ENCODE measurements at regions not wholly inside any gene's neighbourhood (a gene's known extent, or its start where the extent isn't known, plus 50 kb on each side); places are given as distances from the start of the nearest gene placed in this dataset.
"Not testable (repeated sequence)": the region's sequence is repeated elsewhere in the genome, so short reads cannot be mapped to it uniquely, and the experiment has no call there.

DNA sequence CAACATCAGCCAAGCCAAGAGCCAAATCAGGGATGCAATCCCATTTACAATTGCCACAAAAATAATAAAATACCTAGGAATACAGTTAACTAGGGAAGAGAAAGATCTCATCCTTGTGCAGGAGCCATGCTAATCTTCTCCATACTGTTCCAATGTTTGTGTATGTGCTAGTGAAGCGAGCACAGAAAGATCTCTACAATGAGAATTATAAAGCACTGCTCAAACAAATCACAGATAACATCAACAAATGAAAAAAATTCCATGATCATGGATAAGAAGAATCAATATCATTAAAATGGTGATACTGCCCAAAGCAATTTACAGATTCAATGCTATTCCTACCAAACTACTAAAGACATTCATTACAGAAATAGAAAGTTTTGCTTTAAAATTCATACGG, 215.6 kb downstream of the FOXG1 start:
- Histone ChIP-seq H3K9me3 (no peaks in the 10 kb centered on the region), H3K4me3 (no peak overlapping the region), H3K36me3 (no peaks in the 10 kb centered on the region), H3K27me3 (no peaks in the 10 kb centered on the region), H3K4me1 (no peaks in the 10 kb centered on the region), H3K27ac (no peak overlapping the region)
- intact Hi-C loops (cut with DNase I): no loop called here
- no peak for DNase-seq (ENCODE audit: extremely low spot score in 2 of 2)
- TF ChIP-seq, protein P1, sequence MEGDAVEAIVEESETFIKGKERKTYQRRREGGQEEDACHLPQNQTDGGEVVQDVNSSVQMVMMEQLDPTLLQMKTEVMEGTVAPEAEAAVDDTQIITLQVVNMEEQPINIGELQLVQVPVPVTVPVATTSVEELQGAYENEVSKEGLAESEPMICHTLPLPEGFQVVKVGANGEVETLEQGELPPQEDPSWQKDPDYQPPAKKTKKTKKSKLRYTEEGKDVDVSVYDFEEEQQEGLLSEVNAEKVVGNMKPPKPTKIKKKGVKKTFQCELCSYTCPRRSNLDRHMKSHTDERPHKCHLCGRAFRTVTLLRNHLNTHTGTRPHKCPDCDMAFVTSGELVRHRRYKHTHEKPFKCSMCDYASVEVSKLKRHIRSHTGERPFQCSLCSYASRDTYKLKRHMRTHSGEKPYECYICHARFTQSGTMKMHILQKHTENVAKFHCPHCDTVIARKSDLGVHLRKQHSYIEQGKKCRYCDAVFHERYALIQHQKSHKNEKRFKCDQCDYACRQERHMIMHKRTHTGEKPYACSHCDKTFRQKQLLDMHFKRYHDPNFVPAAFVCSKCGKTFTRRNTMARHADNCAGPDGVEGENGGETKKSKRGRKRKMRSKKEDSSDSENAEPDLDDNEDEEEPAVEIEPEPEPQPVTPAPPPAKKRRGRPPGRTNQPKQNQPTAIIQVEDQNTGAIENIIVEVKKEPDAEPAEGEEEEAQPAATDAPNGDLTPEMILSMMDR (IDR thresholded peaks at IDR 0.05): no peak
- no peak for TF ChIP-seq POLR2A (IDR thresholded peaks at IDR 0.05)
- no peak for TF ChIP-seq POLR2AphosphoS5 (IDR thresholded peaks at IDR 0.05; ENCODE audit: insufficient read depth in 1 of 2, low read depth in 1 of 2)

DNA sequence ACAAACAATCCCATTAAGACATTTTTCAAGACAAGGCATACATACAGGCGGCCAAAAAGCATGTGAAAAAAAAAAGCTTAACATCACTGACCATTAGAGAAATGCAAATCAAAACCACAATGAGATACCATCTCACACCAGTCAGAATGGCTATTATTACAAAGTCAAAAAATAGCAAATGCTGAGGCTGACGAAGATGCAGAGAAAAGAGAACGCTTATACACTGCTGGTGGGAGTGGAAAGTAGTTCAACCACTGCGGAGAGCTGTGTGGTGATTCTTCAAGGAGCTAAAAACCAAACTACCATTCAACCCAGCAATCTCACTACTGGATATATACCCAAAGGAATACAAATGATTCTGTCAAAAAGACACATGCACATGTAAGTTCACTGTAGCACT, 216.7 kb downstream of the FOXG1 start:
- no peaks in the 10 kb centered on the region for H3K27me3 ChIP-seq
- no peak overlapping the region for H3K4me3 ChIP-seq
- H3K36me3 ChIP-seq: no peaks in the 10 kb centered on the region
- no peak for DNase-seq (ENCODE audit: extremely low spot score in 2 of 2)
- TF ChIP-seq, protein P1 (IDR thresholded peaks at IDR 0.05): no peak
- no peak for TF ChIP-seq POLR2A (IDR thresholded peaks at IDR 0.05)
- TF ChIP-seq POLR2AphosphoS5 (IDR thresholded peaks at IDR 0.05; ENCODE audit: insufficient read depth in 1 of 2, low read depth in 1 of 2): no peak
- intact Hi-C loops (cut with DNase I): no loop called here
- no peak overlapping the region for H3K27ac ChIP-seq
- H3K4me1 ChIP-seq: no peaks in the 10 kb centered on the region
- H3K9me3 ChIP-seq: no peaks in the 10 kb centered on the region

DNA sequence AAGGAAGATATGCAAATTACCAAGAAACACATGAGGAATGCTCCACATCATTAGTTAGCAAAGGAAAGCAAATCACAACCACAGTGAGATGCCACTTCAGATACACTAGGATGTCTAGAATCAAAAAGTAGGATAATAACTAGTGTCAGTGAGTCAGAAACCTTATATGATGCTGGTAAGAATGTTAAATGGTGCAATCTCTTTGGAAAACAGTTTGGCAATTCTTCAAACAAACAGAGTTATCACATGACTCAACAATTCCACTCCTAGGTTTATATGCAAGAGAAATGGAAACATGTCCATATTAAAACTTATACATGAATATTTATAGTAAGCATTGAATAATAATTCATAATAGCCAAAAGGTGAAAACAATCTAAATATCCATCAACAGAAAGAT, 220.9 kb downstream of the FOXG1 start:
- no peak overlapping the region for H3K27ac ChIP-seq
- TF ChIP-seq, protein P1 (IDR thresholded peaks at IDR 0.05): no peak
- TF ChIP-seq POLR2AphosphoS5 (IDR thresholded peaks at IDR 0.05; ENCODE audit: insufficient read depth in 1 of 2, low read depth in 1 of 2) (no peak), POLR2A (IDR thresholded peaks at IDR 0.05) (no peak)
- H3K4me1 ChIP-seq: no peaks in the 10 kb centered on the region
- intact Hi-C loops (cut with DNase I): no loop called here
- H3K9me3 ChIP-seq: no peaks in the 10 kb centered on the region
- no peaks in the 10 kb centered on the region for H3K27me3 ChIP-seq
- no peak for DNase-seq (ENCODE audit: extremely low spot score in 2 of 2)
- no peaks in the 10 kb centered on the region for H3K36me3 ChIP-seq
- H3K4me3 ChIP-seq: no peak overlapping the region

- DNase-seq (ENCODE audit: extremely low spot score in 2 of 2); H3K27ac ChIP-seq; intact Hi-C loops (cut with DNase I); H3K4me1 ChIP-seq; H3K27me3 ChIP-seq; H3K4me3 ChIP-seq; H3K9me3 ChIP-seq; H3K36me3 ChIP-seq: not testable (repeated sequence)
Measured at GRCh38 chr14:28997196-28997595, 230.6 kb downstream of the FOXG1 start.

DNA sequence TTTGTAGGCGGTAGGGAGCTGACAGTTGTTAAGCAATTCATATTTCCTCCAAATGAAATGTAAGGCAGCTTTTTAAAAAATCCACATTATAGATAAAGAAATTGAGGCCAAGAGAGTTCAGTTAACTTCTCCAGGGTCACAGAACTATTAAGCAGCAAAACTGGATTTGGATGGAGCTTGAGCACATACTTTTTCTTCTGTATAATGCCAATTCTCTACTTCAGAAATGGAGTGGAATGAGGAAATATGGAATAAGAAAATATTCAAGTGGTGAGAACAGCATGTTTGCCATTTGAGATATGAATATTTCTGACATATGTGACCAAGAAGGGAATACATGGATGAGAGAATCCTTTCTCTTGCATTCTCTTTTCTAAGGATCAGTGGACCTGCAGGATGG, 233.1 kb downstream of the FOXG1 start:
- Histone ChIP-seq H3K27ac (no peak overlapping the region), H3K4me3 (no peak overlapping the region), H3K4me1 (no peaks in the 10 kb centered on the region), H3K36me3 (no peaks in the 10 kb centered on the region), H3K27me3 (no peaks in the 10 kb centered on the region), H3K9me3 (no peaks in the 10 kb centered on the region)
- TF ChIP-seq, protein P1 (IDR thresholded peaks at IDR 0.05): no peak
- TF ChIP-seq POLR2AphosphoS5 (IDR thresholded peaks at IDR 0.05; ENCODE audit: insufficient read depth in 1 of 2, low read depth in 1 of 2) (no peak), POLR2A (IDR thresholded peaks at IDR 0.05) (no peak)
- intact Hi-C loops (cut with DNase I): no loop called here
- no peak for DNase-seq (ENCODE audit: extremely low spot score in 2 of 2)

- intact Hi-C loops (cut with DNase I): no loop called here
- no peak for DNase-seq (ENCODE audit: extremely low spot score in 2 of 2)
- TF ChIP-seq, protein P1 (IDR thresholded peaks at IDR 0.05): no peak
- no peak for TF ChIP-seq POLR2AphosphoS5 (IDR thresholded peaks at IDR 0.05; ENCODE audit: insufficient read depth in 1 of 2, low read depth in 1 of 2)
- TF ChIP-seq POLR2A (IDR thresholded peaks at IDR 0.05): no peak
- Histone ChIP-seq H3K36me3 (no peaks in the 10 kb centered on the region), H3K27ac (no peak overlapping the region), H3K4me3 (no peak overlapping the region), H3K9me3 (no peaks in the 10 kb centered on the region), H3K4me1 (no peaks in the 10 kb centered on the region), H3K27me3 (no peaks in the 10 kb centered on the region)
Measured at GRCh38 chr14:29005647-29006046, 239.1 kb downstream of the FOXG1 start.
